Calu3 (cell line): ENCODE measurements at regions not wholly inside any gene's neighbourhood (a gene's known extent, or its start where the extent isn't known, plus 50 kb on each side); places are given as distances from the start of the nearest gene placed in this dataset.

Experiments used
- BruUV-seq: library from RNA; stranded (reverse); fragments of 400-500 nt; replicated peaks from 2 replicates; lab custom pipeline; 2021; lab: Mats Ljungman, UMichigan
- CTCF ChIA-PET: fragments of 300-600 bp; sonication (Branson Sonifier 250); formaldehyde crosslinking; loops from one replicate; lab custom pipeline; 2022; ENCODE audit warnings: antibody characterized with exemption; lab: Charles Lee
- DNase-seq: peaks from one replicate; pipeline ENCODE4 v3.0.0; 2022
- H3K27ac Mint-ChIP-seq: one replicate; pipeline ENCODE4 v1.8.0; 2022; ENCODE audit warnings: mixed read lengths; ENCODE audit not compliant: unreplicated experiment
- H3K27me3 Mint-ChIP-seq: one replicate; pipeline ENCODE4 v1.8.0; 2022; ENCODE audit warnings: mixed read lengths; ENCODE audit not compliant: unreplicated experiment
- H3K36me3 Mint-ChIP-seq: one replicate; pipeline ENCODE4 v1.8.0; 2022; ENCODE audit warnings: mild to moderate bottlenecking, moderate library complexity, mixed read lengths; ENCODE audit not compliant: insufficient read depth, unreplicated experiment
- H3K4me1 Mint-ChIP-seq: one replicate; pipeline ENCODE4 v1.8.0; 2022; ENCODE audit warnings: mild to moderate bottlenecking, low read depth, mixed read lengths; ENCODE audit not compliant: unreplicated experiment
- H3K4me3 Mint-ChIP-seq: one replicate; pipeline ENCODE4 v1.8.0; 2022; ENCODE audit warnings: mild to moderate bottlenecking, low read depth, moderate library complexity, mixed read lengths; ENCODE audit not compliant: unreplicated experiment
- H3K9me3 Mint-ChIP-seq: one replicate; pipeline ENCODE4 v1.8.0; 2022; ENCODE audit warnings: low read depth, mixed read lengths; ENCODE audit not compliant: unreplicated experiment
- intact Hi-C: fragments of 100-400 bp; cut with micrococcal nuclease; formaldehyde crosslinking; loops from one replicate; pipeline ENCODE4 v1.10.0; 2022; ENCODE audit not compliant: unreplicated experiment
- TF ChIP-seq, protein P1 (sequence below): fragments of 200-600 bp; IDR thresholded peaks from one replicate; pipeline ENCODE4 v1.8.0; 2022; ENCODE audit warnings: antibody characterized with exemption; ENCODE audit not compliant: unreplicated experiment

DNA sequence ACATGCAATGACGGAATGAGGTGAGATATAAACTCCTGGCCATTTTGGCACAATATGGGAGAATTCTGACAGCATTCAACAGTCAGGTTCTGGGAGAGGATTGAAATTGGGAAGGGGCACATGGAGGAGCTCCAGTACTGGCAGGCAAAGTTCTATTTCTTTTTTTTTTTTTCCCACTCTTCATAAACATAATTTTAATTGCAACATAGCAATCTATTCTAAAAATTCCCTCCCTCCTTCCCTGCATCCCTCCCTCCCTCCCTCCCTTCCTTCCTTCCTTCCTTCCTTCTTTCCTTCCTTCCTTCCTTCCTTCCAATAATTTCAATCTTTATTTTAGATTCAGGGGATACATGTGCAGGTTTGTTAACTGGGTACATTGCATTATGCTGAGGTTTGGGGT, 93.2 kb downstream of the PTCSC3 start:
- BruUV-seq = no TSS peak
- Mint-ChIP-seq H3K4me1 (peaks cover 8% of the 10 kb centered on the region), H3K27ac (no peak overlapping the region)

DNA sequence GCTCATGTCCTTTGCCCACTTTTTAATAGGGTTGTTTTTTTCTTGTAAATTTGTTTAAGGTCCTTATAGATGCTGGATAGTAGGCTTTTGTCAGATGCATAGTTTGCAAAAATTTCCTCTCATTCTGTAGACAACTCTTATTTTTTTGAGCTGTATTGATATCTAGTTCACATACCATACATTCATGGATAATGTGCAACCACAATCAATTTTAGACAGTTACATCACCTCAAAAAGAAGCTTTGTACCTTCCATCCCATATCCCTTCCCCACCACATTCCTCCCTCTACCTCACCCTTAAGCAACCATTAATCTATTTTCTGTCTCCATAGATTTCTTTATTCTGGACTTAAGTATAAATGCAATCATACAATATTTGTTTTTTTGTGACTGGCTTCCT, 98.4 kb downstream of the PTCSC3 start:
- Mint-ChIP-seq H3K36me3 (no peaks in the 10 kb centered on the region), H3K27me3 (no peaks in the 10 kb centered on the region), H3K4me3 (no peak overlapping the region), H3K9me3 (no peaks in the 10 kb centered on the region), H3K27ac (no peak overlapping the region), H3K4me1 (no peaks in the 10 kb centered on the region)
- no peak for DNase-seq
- TF ChIP-seq, protein P1, sequence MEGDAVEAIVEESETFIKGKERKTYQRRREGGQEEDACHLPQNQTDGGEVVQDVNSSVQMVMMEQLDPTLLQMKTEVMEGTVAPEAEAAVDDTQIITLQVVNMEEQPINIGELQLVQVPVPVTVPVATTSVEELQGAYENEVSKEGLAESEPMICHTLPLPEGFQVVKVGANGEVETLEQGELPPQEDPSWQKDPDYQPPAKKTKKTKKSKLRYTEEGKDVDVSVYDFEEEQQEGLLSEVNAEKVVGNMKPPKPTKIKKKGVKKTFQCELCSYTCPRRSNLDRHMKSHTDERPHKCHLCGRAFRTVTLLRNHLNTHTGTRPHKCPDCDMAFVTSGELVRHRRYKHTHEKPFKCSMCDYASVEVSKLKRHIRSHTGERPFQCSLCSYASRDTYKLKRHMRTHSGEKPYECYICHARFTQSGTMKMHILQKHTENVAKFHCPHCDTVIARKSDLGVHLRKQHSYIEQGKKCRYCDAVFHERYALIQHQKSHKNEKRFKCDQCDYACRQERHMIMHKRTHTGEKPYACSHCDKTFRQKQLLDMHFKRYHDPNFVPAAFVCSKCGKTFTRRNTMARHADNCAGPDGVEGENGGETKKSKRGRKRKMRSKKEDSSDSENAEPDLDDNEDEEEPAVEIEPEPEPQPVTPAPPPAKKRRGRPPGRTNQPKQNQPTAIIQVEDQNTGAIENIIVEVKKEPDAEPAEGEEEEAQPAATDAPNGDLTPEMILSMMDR = no peak
- CTCF ChIA-PET = interaction anchor here (0.7 to 0.9 kb wide), 2 partner anchors 9 to 556 kb away, joined by 3 to 4 read pairs; no protein-coding TSS in a partner anchor
- BruUV-seq = no TSS peak
- intact Hi-C loops = no loop called here

More for the DNA sequence above, 93.2 kb downstream of the PTCSC3 start:
- TF ChIP-seq, protein P1 = no peak
- Mint-ChIP-seq H3K9me3 (no peaks in the 10 kb centered on the region), H3K36me3 (no peaks in the 10 kb centered on the region), H3K27me3 (no peaks in the 10 kb centered on the region), H3K4me3 (no peak overlapping the region)
- CTCF ChIA-PET = no interaction called here
- no peak for DNase-seq
- intact Hi-C loops = no loop called here

DNA sequence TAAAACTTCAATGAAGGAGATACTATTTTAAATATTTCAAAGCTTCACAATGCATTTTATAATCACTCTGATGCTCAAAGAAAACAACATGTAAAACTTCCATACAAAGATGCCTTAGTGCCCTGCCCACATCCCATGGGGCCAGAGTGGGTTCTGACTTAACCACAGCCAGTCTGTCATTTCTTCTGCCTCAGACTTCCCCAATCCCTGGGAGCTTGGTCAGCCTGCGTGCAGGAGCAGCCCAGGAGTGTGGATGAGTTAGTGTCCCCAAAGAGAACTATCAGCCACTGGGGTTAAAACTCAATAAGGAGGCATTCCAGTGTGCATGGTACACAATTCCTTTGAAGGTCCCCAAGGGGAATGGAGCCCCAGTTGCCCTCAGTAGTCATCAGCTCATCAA, 100.3 kb downstream of the PTCSC3 start:
- no peaks in the 10 kb centered on the region for H3K4me1 Mint-ChIP-seq
- intact Hi-C loops = no loop called here
- no TSS peak for BruUV-seq
- TF ChIP-seq, protein P1 = no peak
- H3K36me3 Mint-ChIP-seq = no peaks in the 10 kb centered on the region
- no peak overlapping the region for H3K27ac Mint-ChIP-seq
- CTCF ChIA-PET = no interaction called here
- no peak overlapping the region for H3K4me3 Mint-ChIP-seq
- no peaks in the 10 kb centered on the region for H3K9me3 Mint-ChIP-seq
- no peak for DNase-seq
- H3K27me3 Mint-ChIP-seq = no peaks in the 10 kb centered on the region

DNA sequence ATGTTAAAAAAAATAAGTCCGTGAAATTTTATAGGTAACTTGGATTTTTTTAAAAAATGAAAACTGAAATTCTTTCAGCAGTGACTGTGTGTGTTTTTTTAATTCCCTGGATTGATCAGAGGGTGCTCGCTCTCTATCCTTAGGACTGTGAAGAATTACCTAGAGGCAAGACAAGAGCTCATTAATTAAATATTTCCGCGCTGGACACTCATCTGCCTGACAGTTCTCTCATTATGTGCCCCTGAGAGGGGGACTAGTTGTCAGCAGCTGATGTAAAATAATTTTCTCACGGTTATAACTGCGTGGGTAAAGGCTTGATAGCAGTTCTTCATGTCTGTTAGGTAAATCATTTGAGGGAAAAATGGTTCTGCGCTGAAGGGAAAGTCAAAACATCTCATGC, 101.3 kb downstream of the PTCSC3 start:
- intact Hi-C loops = no loop called here
- Mint-ChIP-seq H3K4me3 (no peak overlapping the region), H3K4me1 (peaks cover 5% of the 10 kb centered on the region), H3K27ac (no peak overlapping the region), H3K9me3 (no peaks in the 10 kb centered on the region), H3K27me3 (no peaks in the 10 kb centered on the region), H3K36me3 (no peaks in the 10 kb centered on the region)
- no peak for DNase-seq
- TF ChIP-seq, protein P1 = no peak
- CTCF ChIA-PET = no interaction called here
- BruUV-seq = no TSS peak
